Natural killer cell (primary cell): ENCODE measurements at regions not wholly inside any gene's neighbourhood (a gene's known extent, or its start where the extent isn't known, plus 50 kb on each side); places are given as distances from the start of the nearest gene placed in this dataset.

Experiments used
- ATAC-seq, 3 donors: fragments of 150-1000 bp in 2 of 3; fragments of 200-7000 bp in 1 of 3; cut with Tn5 transposase; 1 replicate in 1 of 3; 2 replicates in 2 of 3; pipeline ENCODE4 v1.10.0; 2021; ENCODE audit warnings: mild to moderate bottlenecking in 2 of 3, moderate library complexity in 2 of 3
- DNase-seq, 2 donors: peaks; one replicate each; pipeline versions ENCODE4 v3.0.0 to v3.0.0-alpha.2; 2013 to 2021; ENCODE audit warnings: mixed read lengths in 1 of 2
- H3K27ac ChIP-seq: one replicate; pipeline ENCODE4 v1.5.1; 2013; ENCODE audit warnings: mild to moderate bottlenecking, low read length
- H3K27me3 ChIP-seq: one replicate; pipeline ENCODE4 v1.6.1; 2013; ENCODE audit warnings: low read length; ENCODE audit not compliant: control insufficient read depth, insufficient read depth
- H3K36me3 ChIP-seq: one replicate; pipeline ENCODE4 v1.6.1; 2013; ENCODE audit warnings: low read length; ENCODE audit not compliant: control insufficient read depth, insufficient read depth
- H3K4me1 ChIP-seq: one replicate; pipeline ENCODE4 v1.6.1; 2013; ENCODE audit warnings: low read length; ENCODE audit not compliant: control insufficient read depth, insufficient read depth
- H3K4me3 ChIP-seq: one replicate; pipeline ENCODE4 v1.5.1; 2013; ENCODE audit warnings: low read length
- H3K9me3 ChIP-seq: one replicate; pipeline ENCODE4 v1.6.1; 2013; ENCODE audit warnings: low read length; ENCODE audit not compliant: control insufficient read depth, insufficient read depth
- H3K27ac Mint-ChIP-seq, 2 donors: one replicate each; pipeline ENCODE4 v1.8.0; 2022; ENCODE audit warnings: mild to moderate bottlenecking in 2 of 2, mixed read lengths in 2 of 2, moderate library complexity in 1 of 2
- H3K27me3 Mint-ChIP-seq, 2 donors: one replicate each; pipeline ENCODE4 v1.8.0; 2022; ENCODE audit warnings: low read depth in 2 of 2, mixed read lengths in 2 of 2
- H3K36me3 Mint-ChIP-seq: one replicate; pipeline ENCODE4 v1.8.0; 2022; ENCODE audit warnings: mixed read lengths
- H3K4me1 Mint-ChIP-seq, 2 donors: one replicate each; pipeline ENCODE4 v1.8.0; 2022; ENCODE audit warnings: mixed read lengths in 2 of 2
- H3K4me3 Mint-ChIP-seq: one replicate; pipeline ENCODE4 v1.8.0; 2022; ENCODE audit warnings: mild to moderate bottlenecking, moderate library complexity, mixed read lengths
- H3K9me3 Mint-ChIP-seq, 2 donors: one replicate each; pipeline ENCODE4 v1.8.0; 2022; ENCODE audit warnings: mixed read lengths in 2 of 2
- CTCF ChIP-seq: fragments of 200-600 bp; IDR thresholded peaks from one replicate; pipeline ENCODE4 v1.8.0; 2022; ENCODE audit warnings: antibody characterized with exemption
- WGBS: methylation state at CpG from one replicate; pipeline ENCODE4 v1.1.7; 2013; ENCODE audit warnings: missing lambda C conversion rate; ENCODE audit not compliant: insufficient coverage; 5-methylcytosine and 5-hydroxymethylcytosine counted together
- intact Hi-C: fragments of 100-400 bp; cut with micrococcal nuclease; formaldehyde crosslinking; loops from one replicate; pipeline ENCODE4 v1.14.2; 2022

GRCh38 chr3:35849496-35849895 lies 210.2 kb downstream of the ARPP21 start:
- intact Hi-C loops: no loop called here
- H3K4me3 Mint-ChIP-seq: no peak overlapping the region
- ATAC-seq (no peak), DNase-seq (no peak)
- no peak for TF ChIP-seq CTCF
- no peaks in the 10 kb centered on the region for H3K36me3 Mint-ChIP-seq
- no peaks in the 10 kb centered on the region for H3K9me3 ChIP-seq
- no peak overlapping the region for H3K4me3 ChIP-seq
- H3K36me3 ChIP-seq: no peaks in the 10 kb centered on the region
- WGBS: 87% methylated on average over 4 of the region's 4 CpGs
- H3K27me3 ChIP-seq: no peaks in the 10 kb centered on the region
- H3K27ac Mint-ChIP-seq: no peak overlapping the region
- no peak overlapping the region for H3K27ac ChIP-seq
- H3K4me1 Mint-ChIP-seq: no peaks in the 10 kb centered on the region
- peaks cover 11 to 14% of the 10 kb centered on the region in 2 donors for H3K9me3 Mint-ChIP-seq
- no peaks in the 10 kb centered on the region for H3K4me1 ChIP-seq
- H3K27me3 Mint-ChIP-seq: no peaks in the 10 kb centered on the region

- Histone ChIP-seq H3K9me3 (no peaks in the 10 kb centered on the region), H3K36me3 (no peaks in the 10 kb centered on the region), H3K4me1 (no peaks in the 10 kb centered on the region), H3K27ac (no peak overlapping the region), H3K27me3 (no peaks in the 10 kb centered on the region), H3K4me3 (no peak overlapping the region)
- no peak for DNase-seq
- no peak overlapping the region for H3K4me3 Mint-ChIP-seq
- H3K36me3 Mint-ChIP-seq: no peaks in the 10 kb centered on the region
- intact Hi-C loops: no loop called here
- no peaks in the 10 kb centered on the region for H3K27me3 Mint-ChIP-seq
- no CpG with 5 or more reads among the region's 1 CpG for WGBS
- no peak for TF ChIP-seq CTCF
- no peaks in the 10 kb centered on the region for H3K4me1 Mint-ChIP-seq
- H3K27ac Mint-ChIP-seq: no peak overlapping the region
- H3K9me3 Mint-ChIP-seq: peaks cover 11 to 12% of the 10 kb centered on the region in 2 donors
- no peak for ATAC-seq
Observed at GRCh38 chr3:35849963-35850362, 210.6 kb downstream of the ARPP21 start.

GRCh38 chr3:35857004-35857403 lies 217.7 kb downstream of the ARPP21 start:
- Histone ChIP-seq H3K4me3 (no peak overlapping the region), H3K4me1 (no peaks in the 10 kb centered on the region), H3K9me3 (no peaks in the 10 kb centered on the region), H3K36me3 (no peaks in the 10 kb centered on the region), H3K27me3 (no peaks in the 10 kb centered on the region), H3K27ac (no peak overlapping the region)
- DNase-seq (no peak), ATAC-seq (no peak)
- H3K4me1 Mint-ChIP-seq: no peaks in the 10 kb centered on the region
- intact Hi-C loops: no loop called here
- H3K4me3 Mint-ChIP-seq: no peak overlapping the region
- 13% methylated on average over 2 of the region's 3 CpGs for WGBS
- peaks cover 7 to 17% of the 10 kb centered on the region in 2 donors for H3K9me3 Mint-ChIP-seq
- H3K27me3 Mint-ChIP-seq: no peaks in the 10 kb centered on the region
- peaks cover 8% of the 10 kb centered on the region for H3K36me3 Mint-ChIP-seq
- H3K27ac Mint-ChIP-seq: no peak overlapping the region
- TF ChIP-seq CTCF: no peak

- H3K27me3 ChIP-seq: no peaks in the 10 kb centered on the region
- Mint-ChIP-seq H3K4me1 (no peaks in the 10 kb centered on the region), H3K4me3 (no peak overlapping the region), H3K9me3 (peaks cover 2 to 4% of the 10 kb centered on the region in 2 donors), H3K27me3 (no peaks in the 10 kb centered on the region), H3K27ac (no peak overlapping the region), H3K36me3 (peaks cover 4% of the 10 kb centered on the region)
- no peaks in the 10 kb centered on the region for H3K4me1 ChIP-seq
- H3K36me3 ChIP-seq: no peaks in the 10 kb centered on the region
- no peak overlapping the region for H3K4me3 ChIP-seq
- no peak for TF ChIP-seq CTCF
- intact Hi-C loops: no loop called here
- ATAC-seq: no peak
- DNase-seq: no peak
- H3K27ac ChIP-seq: no peak overlapping the region
- no peaks in the 10 kb centered on the region for H3K9me3 ChIP-seq
- WGBS: 94% methylated on average over 3 of the region's 4 CpGs
Observed at GRCh38 chr3:35862057-35862456, 222.7 kb downstream of the ARPP21 start.
